C4-2B (cell line): ENCODE measurements at regions not wholly inside any gene's neighbourhood (a gene's known extent, or its start where the extent isn't known, plus 50 kb on each side); places are given as distances from the start of the nearest gene placed in this dataset.

ENCODE experiments used
- CTCF ChIP-seq: fragments of 450-650 bp; conservative IDR thresholded peaks from 2 replicates; pipeline ENCODE4 v1.5.1; 2017; ENCODE audit warnings: mild to moderate bottlenecking
- ZFX ChIP-seq: fragments of 450-650 bp; IDR thresholded peaks from 2 replicates; pipeline ENCODE4 v1.6.1; 2017

- TF ChIP-seq CTCF = no peak
- TF ChIP-seq ZFX = no peak
These were observed 420.2 kb upstream of the IRX1 start for GRCh38 chr5:3175416-3175815.
